ENCODE measurements at regions not wholly inside any gene's neighbourhood (a gene's known extent, or its start where the extent isn't known, plus 50 kb on each side); places are given as distances from the start of the nearest gene placed in this dataset.
"Not testable (repeated sequence)": the region's sequence is repeated elsewhere in the genome, so short reads cannot be mapped to it uniquely, and the experiment has no call there.

DNA sequence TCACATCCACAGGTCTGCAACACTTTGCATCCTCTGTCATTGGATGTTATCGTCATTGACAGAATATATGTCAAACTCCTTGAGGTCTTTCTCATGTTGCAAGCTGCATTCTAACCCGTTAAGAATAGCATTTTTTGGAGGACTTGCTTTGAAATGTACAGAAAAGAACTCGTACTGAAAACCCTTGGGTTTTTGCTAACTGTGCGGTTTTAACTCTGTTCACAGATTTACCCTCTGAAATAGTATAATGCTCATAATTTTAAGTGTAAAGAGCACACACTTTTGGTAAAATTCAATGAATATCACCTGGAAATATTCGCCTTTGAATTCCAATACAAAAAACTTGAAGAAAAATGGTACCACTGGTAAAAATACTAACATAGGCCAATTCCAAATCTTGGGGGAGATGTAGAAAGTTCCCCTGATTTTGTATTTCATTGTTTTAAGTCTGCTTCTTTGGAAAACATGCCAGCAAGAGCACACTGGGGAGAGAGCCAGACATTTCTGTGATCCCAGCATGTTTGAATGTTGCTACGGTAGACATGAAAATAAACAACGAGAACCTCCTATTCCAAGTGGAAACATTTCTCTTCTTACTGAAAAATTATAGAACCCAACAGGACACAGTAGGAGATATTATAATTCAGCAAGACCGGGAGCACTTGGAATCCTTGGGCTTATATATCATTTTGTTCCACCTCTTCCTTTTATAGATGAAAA, 446.0 kb downstream of the AEBP2 start:
- DNase-seq, result no peak

DNA sequence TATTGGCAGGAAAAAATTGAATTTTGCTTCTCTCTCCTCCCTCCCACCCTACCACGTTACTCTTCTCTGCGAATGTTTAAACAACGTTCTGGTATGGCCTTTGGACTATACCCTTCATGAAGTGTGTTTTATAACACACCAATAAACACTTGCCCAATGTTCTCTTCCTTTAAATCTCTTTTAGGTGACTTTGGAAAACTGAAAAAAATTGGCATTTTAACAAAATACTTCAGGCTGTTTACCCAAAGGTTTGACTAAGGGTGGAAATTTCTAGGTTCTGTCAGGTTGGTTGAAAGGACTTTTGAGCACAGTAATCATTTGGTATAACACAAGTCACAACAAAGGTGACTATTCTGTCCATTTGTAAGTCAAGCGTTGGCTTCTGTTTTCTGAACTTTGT, 446.8 kb downstream of the AEBP2 start:
- DNase-seq, result no peak

DNA sequence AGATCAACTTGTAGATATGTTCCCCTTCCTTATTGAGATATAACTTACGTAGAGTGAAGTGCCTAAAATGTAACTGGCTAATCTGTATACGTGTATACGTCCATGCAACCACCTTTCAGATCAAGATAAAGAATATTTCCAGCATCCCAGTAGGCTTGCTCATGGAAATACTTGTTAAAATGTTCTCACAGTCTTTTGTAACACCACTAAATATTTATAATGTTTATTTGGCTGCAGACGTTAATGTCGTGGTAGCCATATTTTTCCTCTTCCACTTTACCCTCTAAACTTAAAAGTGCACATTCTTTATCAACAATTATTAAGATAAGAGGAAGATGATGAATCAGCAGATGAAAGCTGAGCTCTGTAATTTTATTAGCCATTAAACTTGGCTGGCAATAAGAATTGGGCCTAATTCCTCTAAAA, 447.4 kb downstream of the AEBP2 start:
- DNase-seq, result no peak

DNA sequence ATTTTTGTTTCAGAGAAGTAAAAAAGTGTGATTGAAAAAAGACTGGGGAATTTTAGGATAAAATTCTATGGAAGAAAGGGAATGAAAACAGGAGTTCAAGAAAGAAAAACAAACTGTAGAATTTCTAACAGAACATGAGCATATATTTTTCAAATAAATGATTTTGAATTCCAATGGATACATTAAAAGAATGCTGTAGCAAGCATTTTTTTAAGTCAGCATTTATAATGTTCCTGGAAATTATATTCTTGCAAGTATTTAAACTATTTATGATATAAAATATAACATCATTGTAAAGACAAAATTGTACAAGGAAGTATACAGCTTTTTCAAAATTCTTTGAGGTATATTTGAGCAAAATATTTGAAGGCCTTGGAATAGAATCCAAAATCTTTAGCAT, 450.7 kb downstream of the AEBP2 start:
- no peak for DNase-seq

DNA sequence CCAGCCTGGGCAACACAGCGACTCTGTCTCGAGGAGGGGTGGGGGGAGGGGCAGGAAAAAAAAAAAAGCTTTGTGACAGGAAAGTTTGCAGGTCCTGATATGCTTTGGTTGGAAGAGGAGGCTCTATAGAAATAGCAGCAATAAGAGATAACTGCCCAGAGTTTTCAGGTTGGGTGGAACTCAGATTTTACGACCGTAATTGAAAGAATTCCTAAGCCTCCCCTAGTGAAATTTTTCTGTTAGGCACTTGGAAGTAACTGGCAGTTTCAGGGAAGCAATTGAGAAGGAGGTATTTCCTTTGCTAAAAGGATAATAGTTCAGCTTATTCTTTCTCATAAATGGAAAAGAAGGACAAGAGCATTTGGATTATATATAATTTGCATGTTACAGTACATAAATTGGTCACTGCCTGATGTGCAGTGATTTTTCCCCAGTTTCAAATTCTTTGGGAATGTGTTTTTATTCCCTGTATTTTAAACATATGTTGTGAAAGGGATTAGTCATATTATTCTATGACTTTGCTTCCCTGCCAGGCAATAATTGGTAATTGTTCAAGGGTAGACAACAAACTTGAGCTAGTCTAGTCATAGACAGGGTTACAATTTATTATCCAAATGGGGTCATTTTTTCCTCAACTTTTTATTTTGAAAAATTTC, 452.8 kb downstream of the AEBP2 start:
- no peak for DNase-seq

DNA sequence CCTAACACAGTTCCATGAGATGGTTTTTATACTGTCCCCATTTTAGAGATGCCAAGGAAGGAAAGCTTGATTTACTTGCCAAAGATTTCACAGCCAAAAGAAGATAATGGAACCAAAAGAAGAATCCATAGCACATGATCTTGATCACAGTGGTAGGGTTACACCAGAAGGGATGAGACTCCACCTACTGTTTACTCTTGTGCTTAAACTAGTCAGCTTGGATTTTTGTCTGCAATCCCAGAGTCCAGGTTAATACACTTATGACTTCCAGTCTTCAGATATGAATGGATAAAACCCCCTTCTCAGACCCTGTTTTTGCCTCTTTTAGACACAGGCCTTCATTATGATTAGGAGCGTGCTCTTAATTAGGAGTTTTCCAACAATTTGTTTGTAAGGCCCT, 454.2 kb downstream of the AEBP2 start:
- DNase-seq, result no peak

DNA sequence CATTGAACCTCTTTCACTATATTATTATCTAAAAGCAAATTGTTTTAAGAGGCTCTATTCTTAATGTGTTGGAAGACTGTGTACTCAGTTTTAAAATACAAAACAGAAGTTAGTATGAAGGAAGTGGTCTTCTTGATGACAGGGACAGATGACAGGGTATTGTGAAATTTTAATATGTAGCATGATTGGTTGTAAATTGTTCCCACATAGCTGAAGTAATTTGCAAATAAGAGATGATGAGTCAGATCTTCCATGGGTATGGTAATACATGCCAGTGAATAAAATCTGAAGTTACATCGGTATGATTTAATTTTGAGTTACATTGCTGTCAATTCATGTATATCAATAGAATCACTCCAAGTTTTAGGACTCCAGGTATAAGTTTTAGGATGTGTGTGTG, 454.8 kb downstream of the AEBP2 start:
- DNase-seq, result no peak

DNA sequence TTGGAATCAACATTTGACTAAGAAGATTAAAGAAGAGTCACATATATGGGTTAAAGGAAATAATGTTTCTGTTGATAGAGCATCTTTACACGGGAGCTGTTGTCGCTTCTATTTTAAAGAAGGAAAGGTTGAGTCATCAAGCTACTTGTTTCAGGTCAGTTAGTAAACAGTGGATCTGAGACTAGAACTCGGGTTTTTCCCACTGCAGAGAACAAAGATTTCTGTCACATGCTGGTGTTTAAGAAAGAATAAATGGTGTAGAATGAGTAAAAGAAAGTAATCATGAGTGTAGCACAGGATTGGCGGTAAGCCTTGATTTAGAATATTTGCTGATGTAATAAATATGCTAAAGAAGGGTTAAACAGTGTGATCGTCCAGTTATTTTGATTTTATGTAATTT, 455.5 kb downstream of the AEBP2 start:
- DNase-seq, result no peak

DNA sequence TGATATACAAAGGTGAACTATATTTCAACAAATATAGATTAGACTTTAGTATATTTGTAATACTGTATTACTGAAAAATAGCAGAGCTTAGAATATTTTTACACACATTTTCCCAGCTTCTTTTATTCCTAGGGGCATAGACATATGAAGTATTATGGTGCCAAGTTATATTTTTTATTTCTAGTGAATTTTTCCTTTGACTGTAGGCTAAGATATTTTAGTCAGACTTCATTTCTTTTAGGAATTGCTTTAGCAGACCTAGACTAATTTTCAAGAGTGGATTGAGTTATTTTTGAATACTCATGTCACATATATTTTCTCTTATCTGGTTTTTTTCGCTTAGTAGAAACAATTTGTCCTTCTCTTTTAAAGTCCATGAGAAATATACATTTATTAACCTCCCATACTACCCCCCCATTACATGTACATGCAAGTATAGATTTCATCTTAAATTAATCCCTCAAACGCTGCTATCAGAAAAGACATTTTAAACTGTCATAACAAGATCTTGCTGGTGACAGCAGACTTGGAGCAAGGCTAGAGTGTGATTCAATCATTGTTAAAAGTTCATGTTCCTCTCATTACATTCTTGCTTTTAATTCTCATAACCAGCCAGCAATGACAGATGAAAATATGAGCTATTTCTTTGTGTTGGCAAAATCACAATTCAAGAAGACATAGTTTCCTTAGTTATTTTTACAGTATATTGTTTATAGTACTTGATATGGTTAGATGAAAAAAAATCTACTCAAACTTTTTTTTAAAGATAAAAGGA, 456.1 kb downstream of the AEBP2 start:
- no peak for DNase-seq

DNA sequence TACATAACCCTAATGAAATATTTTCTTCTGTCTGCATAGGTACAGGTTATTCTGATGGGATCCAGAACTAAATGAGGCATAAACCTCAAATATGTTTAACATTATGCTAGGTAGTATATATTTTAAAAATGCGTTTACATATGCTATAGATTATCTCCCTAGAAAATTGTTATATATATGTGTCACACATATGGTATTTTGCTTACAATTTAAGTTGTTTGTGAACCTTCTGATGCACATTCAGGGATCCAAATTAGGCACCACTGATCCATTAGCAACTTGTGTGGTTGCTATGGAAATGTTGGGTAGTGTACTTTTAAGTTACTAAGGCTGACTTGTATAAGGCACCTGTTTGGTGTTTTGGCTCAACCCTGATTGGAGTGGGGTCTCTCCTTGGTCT, 456.7 kb downstream of the AEBP2 start:
- no peak for DNase-seq

DNA sequence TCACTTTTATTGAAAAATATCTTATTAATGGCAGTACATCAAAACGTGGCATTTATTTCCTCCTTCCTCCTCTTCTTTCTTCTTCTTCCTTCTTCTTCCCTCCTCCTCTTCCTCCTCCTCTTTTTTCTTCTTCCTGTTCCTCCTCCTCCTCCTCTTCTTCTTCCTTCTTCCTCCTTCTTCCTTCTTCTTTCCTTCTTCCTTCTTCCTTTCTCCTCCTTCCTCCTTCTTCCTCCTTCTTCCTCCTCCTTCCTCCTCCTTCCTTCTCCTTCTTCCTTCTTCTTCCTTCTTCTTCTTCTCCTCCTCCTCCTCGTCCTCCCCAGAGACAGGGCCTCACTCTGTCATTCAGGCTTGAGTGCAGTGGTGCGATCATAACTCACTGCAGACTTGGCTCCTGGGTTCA, 457.2 kb downstream of the AEBP2 start:
- no peak for DNase-seq

DNA sequence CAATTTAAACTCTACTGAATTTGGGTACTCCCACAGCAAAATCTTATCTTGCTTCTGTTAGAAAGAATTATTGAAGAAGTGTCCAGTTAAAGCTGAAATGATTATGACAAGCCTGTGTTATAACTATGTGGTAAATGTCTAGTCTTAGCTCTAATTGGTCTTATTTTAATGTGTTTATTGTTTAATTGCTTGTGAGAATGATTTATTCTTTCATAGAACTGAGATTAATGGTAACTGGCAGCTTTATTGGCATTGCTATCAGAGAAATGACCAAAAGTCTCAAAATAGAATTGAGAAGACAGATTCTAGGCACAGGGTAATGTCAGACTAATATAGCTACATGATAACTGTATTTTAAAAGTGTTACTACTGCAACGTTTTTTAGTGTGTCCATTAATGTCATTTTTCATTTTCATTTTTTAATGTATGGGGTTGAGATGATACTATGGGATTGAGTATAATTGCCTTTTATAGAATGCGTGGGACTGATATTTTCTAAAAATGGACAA, 458.7 kb downstream of the AEBP2 start:
- DNase-seq, result no peak

DNA sequence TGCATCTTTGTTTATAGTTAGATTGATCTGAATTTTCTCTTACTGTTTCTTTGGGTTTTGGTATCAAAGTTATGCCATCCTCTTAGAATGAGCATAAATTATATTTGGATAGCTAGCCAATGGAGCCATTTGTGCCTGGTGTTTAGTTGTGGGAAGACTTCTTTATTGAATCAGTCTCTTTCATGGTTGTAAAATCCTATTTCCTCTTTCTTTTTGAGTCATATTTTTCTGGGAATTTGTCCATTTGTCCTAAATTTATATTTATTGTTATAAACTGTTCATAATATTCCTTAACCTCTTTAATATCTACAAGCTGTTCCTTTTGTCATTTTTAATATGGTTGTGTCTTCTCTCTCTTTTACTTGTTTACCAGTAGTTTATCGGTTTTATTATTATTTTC, 462.5 kb downstream of the AEBP2 start:
- DNase-seq, result no peak

DNA sequence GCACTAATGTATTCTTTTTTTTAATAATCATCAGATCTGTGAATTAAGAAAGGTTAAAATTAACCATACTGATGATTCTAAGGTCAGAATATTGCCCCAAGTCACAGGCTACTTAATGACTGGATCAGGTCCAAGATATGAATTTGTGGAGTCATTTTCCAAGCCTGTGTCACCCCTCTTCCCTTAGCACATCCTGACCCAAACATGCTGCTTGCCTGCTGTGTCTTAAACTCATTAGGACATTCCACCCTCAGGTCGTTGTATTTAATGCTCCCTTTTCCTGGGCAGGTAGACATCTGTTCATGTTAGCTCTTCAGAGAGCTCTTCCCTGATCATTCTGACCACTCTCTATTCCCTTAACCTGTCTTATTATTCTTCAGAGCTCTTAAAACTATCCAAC, 463.5 kb upstream of the PDE3A start:
- no peak for DNase-seq

DNA sequence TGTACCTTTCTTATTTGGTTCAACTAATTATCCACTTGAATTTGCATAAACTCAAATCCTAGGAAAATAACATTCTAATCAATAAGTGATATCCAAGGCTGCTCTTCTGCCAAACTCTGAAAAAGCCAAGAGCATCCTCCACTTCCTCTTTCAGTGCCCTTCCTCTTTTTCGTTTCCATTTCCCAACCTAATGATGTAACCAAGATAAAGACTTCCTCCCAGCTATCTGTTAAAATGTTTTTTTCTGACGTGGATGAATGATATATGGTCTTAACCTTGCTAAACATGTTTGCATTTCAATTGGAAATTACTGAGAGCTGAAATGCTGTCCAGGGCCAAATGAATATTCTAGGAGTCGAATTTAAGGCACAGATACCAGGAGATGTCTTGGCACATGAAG, 459.5 kb upstream of the PDE3A start:
- no peak for DNase-seq

DNA sequence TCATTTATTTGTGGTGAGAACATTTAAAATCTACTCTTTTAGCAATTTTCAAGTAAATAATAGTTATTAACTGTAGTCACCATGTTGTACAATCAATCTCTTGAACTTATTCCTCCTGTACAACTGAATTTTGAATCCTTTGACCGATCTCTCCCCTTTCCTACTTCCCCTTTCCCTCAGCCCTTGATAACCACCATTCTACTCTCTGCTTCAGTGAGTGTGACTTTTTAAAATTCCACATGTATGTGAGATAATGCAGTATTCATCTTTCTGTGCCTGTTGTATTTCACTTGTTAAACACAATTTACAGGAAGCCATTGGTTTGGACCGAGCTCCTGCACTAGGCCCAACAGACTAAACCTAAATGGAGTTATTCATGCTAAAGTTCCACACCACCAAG, 458.9 kb upstream of the PDE3A start:
- no peak for DNase-seq

DNA sequence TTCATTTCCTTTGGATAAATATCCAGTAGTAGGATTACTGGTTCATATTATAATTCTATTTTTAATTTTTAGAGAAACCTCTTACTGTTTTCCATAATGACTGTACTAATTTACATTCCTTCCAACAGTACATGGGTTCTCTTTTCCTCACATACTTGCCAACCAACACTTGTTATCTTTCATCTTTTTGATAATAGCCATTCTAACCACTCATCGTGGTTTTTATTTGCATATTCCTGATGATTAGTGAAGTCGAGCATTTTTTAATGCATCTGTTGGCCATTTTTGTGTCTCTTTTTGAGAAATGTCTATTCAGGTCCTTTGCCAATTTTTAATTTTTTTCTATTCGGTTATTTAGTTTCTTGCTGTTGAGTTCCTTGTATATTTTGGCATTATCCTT, 457.7 kb upstream of the PDE3A start:
- no peak for DNase-seq

DNA sequence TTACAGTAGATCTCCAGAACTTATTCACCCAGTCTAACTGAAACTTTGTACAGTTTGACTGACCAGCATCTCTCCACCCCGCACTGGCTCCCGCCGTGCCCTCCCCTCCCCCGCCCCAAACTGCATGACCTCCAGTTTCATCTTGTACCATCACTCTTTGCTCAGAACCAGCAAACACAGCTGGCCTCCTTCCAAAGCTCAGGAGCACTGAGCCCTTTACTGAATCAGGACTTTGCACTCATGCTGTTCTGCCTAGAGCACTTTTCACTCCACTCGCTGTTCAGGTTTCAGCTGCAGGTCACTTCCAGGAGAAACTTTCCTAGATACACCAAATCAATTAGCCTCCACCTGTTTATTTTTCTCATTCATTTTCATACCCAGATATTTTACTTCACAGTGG, 455.3 kb upstream of the PDE3A start:
- DNase-seq, result no peak

DNA sequence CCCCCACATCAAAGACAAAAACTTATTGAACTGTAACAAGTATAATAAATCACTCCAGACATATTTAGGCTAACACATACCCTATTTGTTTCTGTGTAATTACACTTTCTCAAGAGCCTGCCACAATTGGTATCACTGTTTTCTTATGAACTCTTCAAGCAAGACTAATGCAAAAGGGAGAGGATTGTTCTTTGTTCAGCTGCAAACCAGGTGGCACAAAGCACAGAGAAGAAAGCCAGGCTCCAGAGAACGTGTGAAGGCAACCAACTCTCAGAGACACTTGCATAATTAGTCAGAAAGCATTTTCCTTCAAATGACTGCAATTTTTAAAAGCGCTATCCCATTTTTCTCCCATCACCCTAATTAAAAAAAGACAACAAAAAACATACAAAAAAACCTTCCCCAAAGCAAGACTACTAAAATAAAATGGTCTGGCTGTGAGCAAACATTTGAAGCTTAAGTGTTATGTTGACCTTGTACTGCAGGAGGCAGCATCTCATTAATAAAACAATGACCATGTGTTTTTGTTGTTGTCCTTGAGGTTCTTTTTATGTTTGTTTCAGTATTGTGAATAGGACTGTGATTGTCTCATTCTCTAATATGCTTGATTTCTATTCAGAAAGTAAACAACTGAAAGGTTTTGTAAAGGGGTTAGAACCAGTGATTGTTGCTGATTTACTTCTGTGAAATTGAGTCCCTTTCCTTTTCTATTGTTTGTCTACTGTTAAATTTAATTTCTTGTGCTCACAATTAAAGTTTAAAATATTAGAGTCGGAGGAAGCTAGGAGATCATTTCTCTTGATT, 452.7 kb upstream of the PDE3A start:
- no peak for DNase-seq

DNA sequence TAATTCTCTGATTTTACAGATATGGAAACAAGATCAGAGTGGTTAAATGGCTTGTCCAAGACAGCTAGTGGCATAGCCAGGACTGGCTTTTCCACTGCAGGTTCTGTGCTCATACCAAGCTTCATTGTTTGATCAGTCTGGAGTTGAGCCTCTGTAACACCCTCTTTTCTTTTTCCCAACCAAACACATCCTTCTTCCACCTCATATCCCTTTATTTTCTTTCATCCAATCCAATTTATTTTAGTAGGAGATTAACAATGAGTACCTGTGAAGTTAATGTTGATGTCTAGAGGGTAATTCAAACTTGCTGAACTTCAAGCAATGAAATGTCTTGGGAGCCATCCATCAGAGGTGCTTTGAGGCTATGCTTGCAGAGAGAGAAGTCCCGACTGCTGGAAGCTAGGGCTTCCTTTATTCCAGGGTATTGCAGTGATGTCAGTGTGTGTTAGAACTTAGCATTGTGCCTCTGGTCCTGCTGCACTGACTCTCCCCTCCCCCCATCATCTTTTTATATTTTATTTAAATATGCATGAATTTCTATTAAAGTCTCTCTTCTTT, 452.1 kb upstream of the PDE3A start:
- no peak for DNase-seq

DNA sequence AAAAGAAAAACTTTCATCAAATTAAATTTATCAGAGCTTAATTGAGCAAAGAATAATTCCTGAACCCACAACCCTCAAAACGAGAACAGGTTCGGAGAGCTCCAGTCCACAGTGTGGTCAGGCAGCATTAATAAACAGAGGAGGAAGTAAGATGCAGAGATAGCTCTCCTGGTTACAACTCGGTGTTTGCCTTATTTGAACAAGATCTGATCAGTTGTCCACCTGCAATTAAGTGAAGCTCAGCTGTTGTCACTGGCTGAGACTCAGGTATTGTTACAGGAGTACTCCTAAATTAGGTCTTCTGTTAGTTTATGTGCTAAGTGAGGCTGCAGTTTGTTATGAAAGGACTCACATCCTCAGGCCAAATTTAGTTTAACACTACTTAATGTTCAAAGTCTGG, 451.4 kb upstream of the PDE3A start:
- DNase-seq, result no peak

DNA sequence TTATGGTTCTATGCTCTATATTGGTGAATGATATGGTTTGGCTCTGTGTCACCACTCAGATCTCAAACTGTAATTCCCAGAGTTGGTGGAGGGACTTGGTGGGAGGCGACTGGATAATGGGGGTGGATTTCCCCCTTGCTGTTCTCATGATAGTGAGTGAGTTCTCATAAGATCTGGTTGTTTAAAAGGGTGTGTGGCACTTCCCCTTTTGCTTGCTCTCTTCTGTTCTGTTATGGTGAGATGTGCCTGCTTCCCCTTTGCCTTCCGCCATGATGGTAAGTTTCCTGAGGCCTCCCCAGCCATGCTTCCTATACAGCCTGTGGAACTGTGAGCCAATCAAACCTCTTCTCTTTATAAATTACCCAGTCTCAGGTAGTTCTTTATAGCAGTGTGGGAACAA, 446.6 kb upstream of the PDE3A start:
- not testable (repeated sequence) for DNase-seq

DNA sequence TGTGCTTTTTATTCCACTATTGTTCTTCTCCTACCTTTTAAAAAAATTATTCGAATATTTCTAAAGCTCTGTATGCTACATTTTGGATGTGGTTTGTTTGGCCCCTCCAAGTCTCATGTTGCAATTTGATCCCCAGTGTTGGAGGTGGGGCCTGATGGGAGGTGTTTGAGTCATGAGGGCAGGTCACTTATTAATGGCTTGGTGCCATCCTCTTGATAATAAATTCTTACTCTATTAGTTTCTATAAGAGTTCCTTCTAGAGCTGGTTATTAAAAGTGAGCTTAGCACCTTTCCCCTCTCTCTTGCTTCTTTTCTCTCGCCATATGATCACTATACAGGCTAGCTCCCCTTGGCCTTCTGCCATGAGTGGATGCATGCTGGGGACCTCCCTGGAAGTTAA, 445.6 kb upstream of the PDE3A start:
- DNase-seq, result no peak

Measured in activated naive CD4-positive, alpha-beta T cell treated with Interleukin-2 at 50 U/mL for 16 hours (primary cell).